ENCODE measurements at regions not wholly inside any gene's neighbourhood (a gene's known extent, or its start where the extent isn't known, plus 50 kb on each side); places are given as distances from the start of the nearest gene placed in this dataset.

GRCh38 chr18:51801514-51801913, 538.5 kb upstream of the DCC start:
- H3F3A ChIP-seq (replicated peaks; ENCODE audit: insufficient read depth) = no peaks in the 10 kb centered on the region
- no peak overlapping the region for H2AFZ ChIP-seq (ENCODE audit: low read depth)
- H3K4me2 ChIP-seq = no peak overlapping the region
- no peaks in the 10 kb centered on the region for H3K9me2 ChIP-seq
- DNase-seq = no peak
- ChIA-PET POLR2A (no interaction called here), CTCF (interaction anchor here (0.7 to 1.6 kb wide), 2 partner anchors 10 to 1768 kb away, joined by 4 read pairs; no protein-coding TSS in a partner anchor)
- no peaks in the 10 kb centered on the region; a peak in 2 of 4 replicates for H3K4me1 ChIP-seq (ENCODE audit: control insufficient read depth in 1 of 2, insufficient read depth in 2 of 2, low read depth in 1 of 2, low read length in 1 of 2)
- no peak overlapping the region for H3K4me3 ChIP-seq (ENCODE audit: low read depth in 2 of 2, low read length in 1 of 2)
- H3K27ac ChIP-seq (ENCODE audit: low read depth in 2 of 2, low read length in 1 of 2) = peak overlapping the region in 1 of 2 experiments; percentile 82; a peak in 1 of 4 replicates
- no peaks in the 10 kb centered on the region for H3K36me3 ChIP-seq (replicated peaks in 1 of 2; ENCODE audit: control insufficient read depth in 1 of 2, insufficient read depth in 2 of 2, low read length in 1 of 2)
- no peak for TF ChIP-seq RCOR1 (IDR thresholded peaks at IDR 0.05; ENCODE audit: low read length)
- no peak for TF ChIP-seq NRF1 (IDR thresholded peaks at IDR 0.05; ENCODE audit: low read depth, low read length)
- no peaks in the 10 kb centered on the region for H4K20me1 ChIP-seq (ENCODE audit: insufficient read depth)
- no peaks in the 10 kb centered on the region for H3K9me3 ChIP-seq
- no peaks in the 10 kb centered on the region for H3K79me2 ChIP-seq (ENCODE audit: insufficient read depth)
- H3K9ac ChIP-seq = no peak overlapping the region
- H3K27me3 ChIP-seq (ENCODE audit: insufficient read depth) = no peaks in the 10 kb centered on the region
- WGBS (ENCODE audit: low lambda C conversion rate) = 44% methylated on average over 1 of the region's 1 CpG

GRCh38 chr18:51802569-51803428, 537.2 kb upstream of the DCC start:
- Histone ChIP-seq H4K20me1 (ENCODE audit: insufficient read depth) (no peaks in the 10 kb centered on the region), H3K9me2 (no peaks in the 10 kb centered on the region), H3K36me3 (replicated peaks in 1 of 2; ENCODE audit: control insufficient read depth in 1 of 2, insufficient read depth in 2 of 2, low read length in 1 of 2) (no peaks in the 10 kb centered on the region), H3K9ac (no peak overlapping the region), H2AFZ (ENCODE audit: low read depth) (no peak overlapping the region), H3K4me3 (ENCODE audit: low read depth in 2 of 2, low read length in 1 of 2) (no peak overlapping the region), H3K79me2 (ENCODE audit: insufficient read depth) (no peaks in the 10 kb centered on the region), H3K27ac (ENCODE audit: low read depth in 2 of 2, low read length in 1 of 2) (peak overlapping the region in 1 of 2 experiments; percentile 82; a peak in 2 of 4 replicates), H3F3A (replicated peaks; ENCODE audit: insufficient read depth) (no peaks in the 10 kb centered on the region), H3K27me3 (ENCODE audit: insufficient read depth) (no peaks in the 10 kb centered on the region), H3K4me2 (no peak overlapping the region), H3K9me3 (no peaks in the 10 kb centered on the region), H3K4me1 (ENCODE audit: control insufficient read depth in 1 of 2, insufficient read depth in 2 of 2, low read depth in 1 of 2, low read length in 1 of 2) (no peaks in the 10 kb centered on the region; a peak in 2 of 4 replicates)
- CTCF ChIA-PET = interaction anchor here (0.7 to 1.1 kb wide), 2 partner anchors 40 to 135 kb away, joined by 3 read pairs; no protein-coding TSS in a partner anchor
- DNase-seq = peak; percentile 30
- POLR2A ChIA-PET = no interaction called here
- 12% methylated on average over 4 of the region's 4 CpGs for WGBS (ENCODE audit: low lambda C conversion rate)
- no peak for TF ChIP-seq CHD2 (IDR thresholded peaks at IDR 0.05; ENCODE audit: low read length, partially characterized antibody)
- TF ChIP-seq JUND (IDR thresholded peaks at IDR 0.05) = no peak
- peak in 1 of 2 experiments; percentile 34; a peak in 1 of 4 replicates for TF ChIP-seq EP300 (IDR thresholded peaks at IDR 0.05; ENCODE audit: borderline replicate concordance in 1 of 2, low read depth in 1 of 2, low read length in 1 of 2)
- TF ChIP-seq PBX3 (IDR thresholded peaks at IDR 0.05) = no peak
- TF ChIP-seq GATA2 (CRISPR knock-in tag; IDR thresholded peaks at IDR 0.05) = peak; percentile 49
- TF ChIP-seq CTCF (IDR thresholded peaks at IDR 0.05) = no peak
- 0 out of 2 replicates have a peak, but pooled peaks have one; percentile 9 for TF ChIP-seq TEAD4 (IDR thresholded peaks at IDR 0.05; ENCODE audit: borderline replicate concordance, insufficient read depth)
- peak; percentile 12; the same call in 1 of the 2 replicates for TF ChIP-seq RAD21 (IDR thresholded peaks at IDR 0.05; ENCODE audit: low read length)
- no peak for TF ChIP-seq TCF12 (IDR thresholded peaks at IDR 0.05)
- TF ChIP-seq ZBTB33 (IDR thresholded peaks at IDR 0.05; ENCODE audit: borderline replicate concordance, low read depth) = no peak
- no peak for TF ChIP-seq MAX (IDR thresholded peaks at IDR 0.05; ENCODE audit: low read depth)

Measured in SK-N-SH (cell line).